Left lobe of liver (tissue), 2 donors: ENCODE measurements at regions not wholly inside any gene's neighbourhood (a gene's known extent, or its start where the extent isn't known, plus 50 kb on each side); places are given as distances from the start of the nearest gene placed in this dataset.
"Not testable (repeated sequence)": the region's sequence is repeated elsewhere in the genome, so short reads cannot be mapped to it uniquely, and the experiment has no call there.

Experiments
- ATAC-seq: fragments of 200-7000 bp; cut with Tn5 transposase; one replicate; pipeline ENCODE4 v1.9.1; 2020; ENCODE audit warnings: mild to moderate bottlenecking, moderate library complexity
- DNase-seq: peaks from one replicate; pipeline ENCODE4 v3.0.0-alpha.2; 2020; ENCODE audit warnings: low spot score
- donor health status: DM: no; HTN: no; CAD: no; lungs with moderate emphysema.
- donor health status: DM: no; HTN: yes; CAD: no.

DNA sequence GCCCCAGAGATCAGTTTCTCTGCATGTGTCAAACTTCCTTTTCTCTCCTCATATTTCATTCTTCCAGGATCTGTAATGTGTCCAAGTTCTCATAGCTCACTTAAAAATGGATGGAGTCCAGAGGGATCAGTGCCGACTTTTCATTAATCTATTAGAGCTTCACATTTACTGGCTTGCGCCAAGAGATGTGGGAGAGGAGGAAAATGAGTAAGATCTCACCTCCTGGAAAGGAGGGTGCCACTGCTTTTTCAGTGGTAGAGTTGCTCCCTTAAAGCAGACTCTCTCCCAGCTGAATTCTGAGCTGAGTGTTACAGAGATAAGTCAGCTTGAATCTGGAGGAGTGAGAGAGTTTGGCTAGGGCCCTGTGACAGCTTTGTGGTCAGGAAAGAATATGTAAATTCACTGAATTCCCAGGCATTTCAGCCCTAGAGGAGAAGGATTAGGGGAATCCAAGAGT is 175.9 kb downstream of the SOX4 start:
- DNase-seq, result no peak
- ATAC-seq, result no peak

DNA sequence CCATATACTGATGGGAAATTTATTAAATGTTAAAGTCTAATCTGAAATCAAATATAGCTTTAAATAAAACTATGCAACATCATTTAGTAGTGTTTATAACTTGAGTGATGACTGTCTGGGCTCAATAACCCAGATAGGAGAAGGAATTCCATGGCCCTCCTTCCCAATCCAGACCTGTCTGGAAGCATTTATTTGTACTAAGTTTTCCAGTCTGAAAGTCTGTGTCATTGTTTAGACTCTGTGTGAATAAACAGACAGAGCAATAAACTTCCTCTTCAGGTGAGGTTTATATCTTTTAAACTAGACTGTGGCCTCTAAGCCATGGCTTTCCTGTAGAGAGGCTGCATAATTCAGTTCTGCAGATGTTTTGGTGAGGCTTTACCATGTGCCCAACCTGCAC is 176.4 kb downstream of the SOX4 start:
- ATAC-seq (no peak), DNase-seq (no peak)

DNA sequence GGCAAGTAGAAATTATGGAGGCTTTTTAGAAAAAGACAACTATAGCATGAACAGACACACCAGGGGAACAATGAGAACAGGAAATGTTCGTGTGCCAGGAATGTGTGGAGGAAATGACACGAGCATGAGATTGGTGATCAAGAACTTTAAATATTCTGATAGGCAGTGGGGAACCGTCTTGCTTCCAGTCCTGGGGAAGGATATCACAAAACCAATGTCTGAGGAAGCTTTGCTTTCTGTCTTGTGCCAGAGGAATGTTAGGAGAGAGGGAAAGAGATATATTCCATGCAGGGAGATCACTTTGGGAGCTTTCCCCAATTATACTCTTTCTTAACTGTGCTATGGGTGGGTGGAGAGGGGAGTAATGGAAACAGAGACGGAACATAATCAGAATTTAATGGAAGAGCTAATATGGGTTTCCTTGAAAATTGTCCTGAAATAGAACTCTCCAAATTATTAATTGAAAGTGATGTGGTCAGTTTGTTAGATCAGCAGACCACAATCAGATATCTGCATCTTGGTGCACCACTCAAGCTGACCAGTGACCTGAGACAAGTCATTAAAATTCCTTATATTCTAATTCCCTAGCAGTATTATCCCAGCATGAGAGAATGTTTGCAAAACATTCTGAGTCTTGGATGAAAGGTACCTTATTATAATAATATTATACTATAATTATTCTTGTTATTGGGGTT is 178.2 kb downstream of the SOX4 start:
- no peak for DNase-seq
- ATAC-seq, result no peak

DNA sequence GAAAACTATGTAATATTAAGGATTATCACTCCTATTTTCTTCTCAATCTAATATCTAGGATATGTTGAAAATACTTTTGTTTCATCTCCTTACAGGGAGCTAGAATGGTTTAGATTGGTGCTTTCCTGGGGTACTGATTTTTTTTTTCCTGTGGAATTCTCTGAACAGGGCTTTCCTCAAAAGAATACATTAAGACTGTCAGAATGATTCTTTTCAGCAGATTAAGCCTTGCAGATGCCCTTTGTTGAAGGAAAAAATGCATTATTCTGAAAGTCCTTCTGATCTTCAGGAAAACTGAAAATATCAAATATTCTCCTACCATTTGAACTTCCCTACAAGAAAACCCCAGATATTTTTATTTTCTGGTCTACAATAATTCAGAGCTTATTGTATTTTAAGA is 178.9 kb downstream of the SOX4 start:
- ATAC-seq (no peak), DNase-seq (no peak)

DNA sequence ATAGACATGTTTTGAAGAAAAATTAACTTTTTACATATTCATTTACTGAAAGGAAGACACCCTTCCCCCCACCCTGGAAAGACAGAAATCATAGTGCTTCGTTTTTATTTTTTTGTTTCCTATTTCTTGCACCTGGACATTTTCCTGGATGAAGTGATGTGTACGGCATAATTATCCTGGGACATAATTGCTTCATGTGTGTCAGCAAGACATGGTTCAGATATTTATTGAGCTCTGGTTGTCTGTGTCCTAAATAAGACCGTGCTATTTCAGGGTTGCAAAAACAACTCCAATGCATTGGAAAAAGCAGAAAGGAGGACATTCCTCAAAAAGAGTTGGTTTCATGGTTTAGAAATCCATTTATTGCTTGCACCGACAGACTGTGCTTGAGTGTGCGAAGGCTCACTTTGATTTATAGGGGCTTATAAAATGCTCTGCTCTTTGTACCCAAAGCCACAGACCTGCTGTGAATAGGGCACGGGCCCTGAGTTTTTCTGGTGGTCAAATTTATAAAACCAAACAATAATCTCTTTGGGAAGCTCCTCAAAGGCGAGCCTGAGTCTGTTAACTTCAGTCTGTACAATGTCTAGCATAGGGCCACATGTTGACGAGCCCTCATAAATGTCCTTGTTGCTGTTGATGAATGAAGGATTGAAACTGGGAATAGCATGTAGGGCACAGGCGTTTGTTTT is 179.5 kb downstream of the SOX4 start:
- ATAC-seq, result no peak
- no peak for DNase-seq

DNA sequence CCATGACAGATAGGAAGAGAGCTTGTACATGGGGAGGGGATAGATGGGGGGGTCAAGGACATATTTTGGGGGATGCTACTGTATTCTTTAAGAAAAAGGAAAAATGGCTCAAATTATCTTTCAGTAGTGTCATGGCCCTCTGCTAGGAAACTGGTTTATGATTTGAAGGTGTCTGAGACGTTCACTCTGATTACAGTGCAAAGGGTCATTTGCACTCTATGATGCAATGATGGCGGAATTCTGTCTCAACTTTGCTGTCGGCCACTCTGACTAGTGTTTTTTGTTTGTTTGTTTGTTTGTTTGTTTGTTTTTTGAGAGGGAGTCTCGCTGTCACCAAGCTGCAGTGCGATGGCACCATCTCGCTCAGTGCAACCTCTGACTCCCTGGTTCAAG is 180.0 kb downstream of the SOX4 start:
- ATAC-seq (no peak), DNase-seq (no peak)

DNA sequence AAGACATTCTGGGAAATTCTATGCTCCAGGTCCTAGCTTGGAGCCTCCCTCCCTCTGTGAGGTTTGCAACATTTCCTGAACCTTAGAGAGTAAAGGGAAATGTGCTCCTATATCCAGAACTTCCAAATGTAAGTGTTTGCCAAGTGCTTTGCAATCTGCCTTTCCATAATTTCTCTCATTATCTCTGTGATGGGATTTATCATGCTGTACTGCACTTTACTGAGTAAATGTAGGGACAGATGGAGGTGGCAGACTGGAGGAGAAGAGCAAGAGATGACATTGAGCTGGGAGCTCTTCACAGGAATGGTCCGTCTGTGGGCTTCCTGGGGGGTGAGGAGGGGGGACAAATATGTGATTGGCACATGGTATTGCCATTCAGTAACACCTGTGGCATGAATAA is 184.3 kb downstream of the SOX4 start:
- ATAC-seq (no peak), DNase-seq (no peak)

DNA sequence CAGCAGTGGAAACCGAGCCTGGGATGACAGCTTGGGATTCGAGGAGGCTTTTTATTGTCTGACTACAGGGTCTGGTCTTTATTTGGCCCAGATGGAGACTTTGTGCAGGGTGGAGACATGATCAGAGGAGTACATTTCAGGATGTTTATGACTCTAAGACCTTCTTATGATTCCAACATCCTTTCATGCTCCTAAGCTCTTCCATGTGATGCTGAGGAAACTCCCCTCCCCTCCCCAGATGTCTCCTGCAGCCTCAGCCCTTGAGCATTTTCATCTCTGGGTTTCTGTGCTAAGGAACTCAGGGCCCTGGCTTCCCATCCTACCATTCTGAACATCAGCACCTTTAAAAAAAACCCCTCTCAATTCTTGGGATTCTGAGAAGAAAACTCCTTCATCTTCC is 186.6 kb downstream of the SOX4 start:
- no peak for ATAC-seq
- DNase-seq, result no peak

DNA sequence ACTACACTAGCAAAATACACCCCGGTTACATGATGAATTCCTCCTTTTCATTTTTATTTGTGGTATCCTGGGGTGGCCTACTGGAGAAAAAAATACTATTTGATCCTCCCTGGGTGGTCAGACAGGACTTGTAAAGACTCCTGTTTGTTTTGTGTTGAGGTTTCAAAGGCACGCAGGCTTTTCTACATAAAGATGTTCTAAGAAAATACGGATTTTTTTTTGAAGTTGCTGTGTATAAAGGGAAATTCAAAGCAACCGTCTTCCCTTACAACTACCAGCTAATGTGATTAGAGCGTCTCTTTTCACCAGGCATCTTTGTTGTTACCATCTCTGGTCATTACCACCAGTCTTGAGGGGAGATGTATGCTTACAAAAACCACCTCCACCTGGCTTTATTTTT is 187.1 kb downstream of the SOX4 start:
- no peak for DNase-seq
- no peak for ATAC-seq

DNA sequence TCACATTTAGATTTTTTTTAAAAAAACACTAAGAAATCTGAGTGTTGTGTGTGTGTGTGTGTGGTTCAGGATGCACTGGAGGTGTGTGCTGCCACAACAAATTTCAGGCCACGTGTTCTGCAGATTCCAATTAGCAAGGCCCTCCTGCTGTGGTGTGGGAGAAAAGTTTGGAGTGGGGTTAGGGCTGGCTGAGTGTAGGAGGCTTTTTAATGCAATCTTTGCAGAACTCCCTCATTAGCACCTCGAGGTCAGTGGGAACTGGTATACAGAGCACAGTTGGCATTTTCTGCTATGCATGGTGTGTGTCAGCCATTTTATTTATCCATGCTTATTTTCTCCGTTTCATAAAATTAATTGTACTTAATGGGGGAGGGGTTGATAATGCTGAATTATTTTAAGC is 187.6 kb downstream of the SOX4 start:
- DNase-seq, result no peak
- ATAC-seq, result no peak

DNA sequence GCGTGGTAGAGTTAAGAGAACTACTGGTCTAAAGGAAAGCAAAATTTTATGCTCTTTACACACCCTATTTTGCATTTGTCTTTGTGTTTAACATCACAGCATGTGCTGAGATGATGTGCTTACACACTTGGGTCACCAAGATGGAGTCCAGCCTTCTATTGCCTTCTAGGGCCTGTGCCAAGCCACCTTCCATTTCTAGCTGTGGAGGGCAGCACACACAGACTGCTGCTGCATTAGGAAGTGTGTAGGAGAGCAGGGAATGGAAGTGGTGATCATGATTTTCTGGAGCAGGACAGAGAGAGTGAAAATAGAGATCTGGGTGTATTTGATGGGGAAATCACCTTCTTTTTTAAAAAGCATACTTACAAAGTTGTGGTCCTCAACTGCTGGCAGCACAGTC is 191.6 kb downstream of the SOX4 start:
- DNase-seq (no peak), ATAC-seq (no peak)

DNA sequence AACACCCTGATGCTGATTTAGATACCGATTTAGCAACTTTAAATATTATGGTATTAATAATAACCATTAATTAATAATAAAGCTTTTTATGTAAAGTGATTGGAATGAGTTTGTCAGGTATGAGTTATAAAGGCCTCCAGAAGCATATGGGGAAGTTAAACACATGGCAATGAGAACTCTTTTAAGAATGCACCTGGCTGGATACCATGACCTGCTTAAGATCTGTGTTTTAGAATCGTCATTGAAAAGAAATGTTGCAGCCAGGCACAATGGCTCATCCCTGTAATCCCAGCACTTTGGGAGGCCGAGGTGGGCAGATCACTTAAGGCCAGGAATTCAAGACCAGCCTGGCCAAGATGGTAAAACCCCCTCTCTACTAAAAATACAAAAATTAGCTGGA is 197.5 kb downstream of the SOX4 start:
- ATAC-seq, result no peak

DNA sequence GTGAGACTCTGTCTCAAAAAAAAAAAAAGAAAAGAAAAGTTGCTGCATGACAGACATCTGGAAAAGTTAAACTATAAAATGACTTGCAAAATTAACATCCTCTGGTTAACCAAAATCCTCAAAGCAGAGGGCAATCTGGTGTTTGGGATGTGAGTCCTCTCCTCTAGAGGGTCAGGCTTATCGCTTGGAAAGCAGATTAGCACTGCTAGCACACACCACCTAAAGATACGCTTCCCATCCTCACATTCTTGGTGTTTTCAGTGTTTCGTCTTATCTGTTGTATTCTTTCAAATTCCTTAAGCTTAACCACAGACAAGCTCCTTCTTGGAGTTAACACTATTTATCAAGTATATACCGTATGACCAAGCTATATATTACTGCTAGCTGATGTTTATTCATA is 198.0 kb downstream of the SOX4 start:
- no peak for DNase-seq
- no peak for ATAC-seq

More for the DNA sequence above, 197.5 kb downstream of the SOX4 start:
- DNase-seq, result no peak

DNA sequence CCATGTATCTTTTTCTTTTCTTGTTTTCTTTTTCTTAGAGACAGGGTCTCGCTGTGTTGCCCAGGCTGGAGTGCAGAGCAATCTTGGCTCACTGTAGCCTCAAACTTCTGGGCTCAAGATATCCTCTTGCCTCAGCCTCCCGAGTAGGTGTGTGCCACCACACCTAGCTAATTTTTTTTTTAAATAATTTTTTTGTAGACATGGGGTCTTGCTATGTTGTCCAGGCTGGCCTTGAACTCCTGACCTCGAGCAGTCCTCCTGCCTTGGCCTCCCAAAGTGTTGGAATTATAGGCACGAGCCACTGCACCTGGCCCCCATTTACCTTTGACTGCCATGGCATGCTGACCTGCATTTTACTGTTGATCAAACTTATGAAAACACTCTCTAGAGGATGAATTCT is 198.6 kb downstream of the SOX4 start:
- ATAC-seq (no peak), DNase-seq (no peak)

DNA sequence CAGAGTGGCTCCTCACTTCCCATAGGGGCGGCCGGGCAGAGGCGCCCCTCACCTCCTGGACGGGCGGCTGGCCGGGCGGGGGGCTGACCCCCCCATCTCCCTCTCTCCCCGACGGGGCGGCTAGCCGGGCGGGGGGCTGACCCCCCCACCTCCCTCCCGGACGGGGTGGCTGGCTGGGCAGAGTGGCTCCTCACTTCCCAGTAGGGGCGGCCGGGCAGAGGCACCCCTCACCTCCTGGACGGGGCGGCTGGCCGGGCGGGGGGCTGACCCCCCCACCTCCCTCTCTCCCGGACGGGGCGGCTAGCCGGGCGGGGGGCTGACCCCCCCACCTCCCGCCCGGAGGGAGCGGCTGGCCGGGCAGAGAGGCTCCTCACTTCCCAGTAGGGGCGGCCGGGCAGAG is 203.4 kb downstream of the SOX4 start:
- not testable (repeated sequence) for ATAC-seq, DNase-seq

DNA sequence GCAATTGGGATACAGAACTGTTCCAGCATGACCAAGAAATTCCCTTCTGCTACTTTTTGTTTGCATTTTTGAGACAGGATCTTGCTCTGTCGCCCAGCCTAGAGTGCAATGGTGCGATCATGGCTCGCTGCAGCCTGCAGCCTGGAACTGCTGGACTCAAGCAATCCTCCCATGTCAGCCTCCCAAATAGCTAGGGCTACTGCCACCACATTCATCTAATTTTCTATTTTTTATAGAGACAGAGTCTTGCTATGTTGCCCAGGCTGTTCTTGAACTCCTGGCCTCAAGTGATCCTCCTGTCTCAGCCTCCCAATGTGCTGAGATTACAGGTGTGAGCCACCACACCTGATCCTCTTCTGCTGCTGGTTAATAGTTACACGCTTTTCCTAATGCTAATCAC is 204.9 kb downstream of the SOX4 start:
- no peak for DNase-seq
- no peak for ATAC-seq

DNA sequence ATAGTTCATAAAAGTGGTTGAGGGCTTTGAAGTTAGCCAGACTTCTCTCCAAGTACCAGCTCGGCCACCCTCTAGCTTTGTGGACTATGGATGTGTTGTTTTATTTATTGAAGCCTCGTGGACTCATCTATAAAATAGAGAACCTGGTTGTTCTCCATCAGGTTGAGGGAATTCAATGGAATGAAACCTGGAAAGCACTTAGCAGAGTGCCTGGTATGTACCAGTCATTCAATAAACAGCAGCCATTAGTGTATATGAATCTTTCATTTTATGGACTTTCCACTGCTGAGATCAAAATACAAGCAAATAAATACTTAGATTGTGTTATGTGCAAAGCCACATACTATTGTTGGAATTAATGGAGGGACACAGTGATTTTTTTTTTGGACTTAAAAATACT is 206.8 kb downstream of the SOX4 start:
- ATAC-seq (no peak), DNase-seq (no peak)

DNA sequence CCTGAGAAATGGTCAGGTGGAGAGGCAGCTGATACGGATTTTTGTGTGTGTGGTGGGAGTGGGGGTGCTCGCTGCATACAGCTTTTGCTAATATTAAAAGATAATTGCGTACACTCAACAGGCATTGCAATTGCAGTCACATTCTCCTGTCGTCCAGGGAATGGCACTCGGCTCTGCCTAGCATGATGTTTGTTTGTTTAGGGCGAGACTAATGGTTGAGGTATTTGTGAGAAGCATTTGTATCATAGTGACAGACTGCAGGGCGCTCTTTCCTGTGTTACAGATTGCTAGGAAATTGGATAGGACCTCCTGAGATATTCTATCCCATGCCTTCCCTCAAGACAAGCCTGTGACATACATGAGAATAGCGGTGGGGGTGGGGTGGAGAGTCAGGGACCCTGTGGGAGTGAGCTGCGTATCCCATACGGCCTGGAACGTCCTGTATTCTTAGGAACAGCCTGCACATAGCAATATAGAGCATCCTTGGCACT is 207.4 kb downstream of the SOX4 start:
- no peak for DNase-seq
- no peak for ATAC-seq

DNA sequence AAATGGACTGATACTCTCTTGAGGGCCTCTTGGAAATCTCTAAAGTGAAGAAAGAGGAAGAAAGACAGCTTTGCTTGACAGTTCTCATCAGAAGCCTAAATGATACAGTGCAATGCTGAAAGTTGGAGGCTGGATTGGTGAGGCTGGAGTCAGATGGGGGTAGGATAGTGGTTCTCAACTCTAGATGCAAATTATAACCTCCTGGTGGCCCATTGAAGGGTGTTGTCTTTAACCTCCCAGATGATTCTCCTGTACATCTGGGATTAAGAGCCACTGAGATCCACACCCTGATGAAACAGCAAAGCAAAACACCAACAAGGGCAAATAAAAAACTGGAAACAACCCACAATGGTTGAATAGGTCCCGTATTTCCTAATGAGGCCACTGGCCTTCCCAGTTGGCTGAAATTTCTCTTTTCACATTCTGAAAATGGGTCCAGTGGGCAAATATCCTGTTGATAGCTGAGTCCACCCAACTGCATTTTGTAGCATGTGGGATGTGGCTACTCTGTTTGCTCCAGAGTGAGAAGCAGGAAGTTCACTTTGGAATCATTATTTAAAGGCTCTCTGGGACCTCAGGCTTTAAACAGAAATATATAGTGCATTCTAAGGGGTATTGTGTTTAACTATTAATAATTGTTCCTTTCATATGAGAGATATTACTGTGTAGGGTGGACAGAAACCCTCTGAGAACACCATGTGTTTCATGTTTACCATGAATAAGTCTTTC is 208.1 kb downstream of the SOX4 start:
- no peak for ATAC-seq
- DNase-seq, result no peak

DNA sequence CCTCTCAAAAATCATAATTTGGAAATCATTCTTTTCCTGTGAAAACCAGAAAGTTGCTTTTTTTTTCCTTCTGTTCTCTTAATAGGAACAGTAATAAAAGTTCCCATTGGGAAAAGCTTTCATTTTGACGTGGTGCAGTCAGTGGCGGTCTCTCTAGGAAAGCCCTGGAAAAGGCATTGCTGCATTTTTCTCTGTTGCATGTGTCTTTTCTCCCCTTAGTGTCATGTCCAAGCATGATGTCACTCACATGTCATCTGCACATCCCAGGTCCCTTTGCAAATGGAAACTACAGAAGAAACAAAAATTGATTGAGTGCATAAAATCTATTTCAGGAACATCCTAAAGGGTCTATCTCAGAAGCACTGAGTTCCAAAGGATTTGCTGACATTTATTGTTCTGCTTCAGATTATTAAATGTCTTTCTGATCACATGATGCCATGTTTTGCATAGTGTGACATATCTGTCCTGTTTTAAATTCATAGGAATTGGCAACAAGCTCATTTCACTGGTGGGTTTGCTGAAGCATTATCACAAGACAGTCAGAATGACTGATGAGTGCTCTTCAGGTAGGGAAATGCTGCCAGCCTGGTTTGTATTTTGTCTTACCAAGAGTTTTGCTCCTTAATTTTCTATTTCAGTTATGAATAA is 208.7 kb downstream of the SOX4 start:
- ATAC-seq, result no peak

DNA sequence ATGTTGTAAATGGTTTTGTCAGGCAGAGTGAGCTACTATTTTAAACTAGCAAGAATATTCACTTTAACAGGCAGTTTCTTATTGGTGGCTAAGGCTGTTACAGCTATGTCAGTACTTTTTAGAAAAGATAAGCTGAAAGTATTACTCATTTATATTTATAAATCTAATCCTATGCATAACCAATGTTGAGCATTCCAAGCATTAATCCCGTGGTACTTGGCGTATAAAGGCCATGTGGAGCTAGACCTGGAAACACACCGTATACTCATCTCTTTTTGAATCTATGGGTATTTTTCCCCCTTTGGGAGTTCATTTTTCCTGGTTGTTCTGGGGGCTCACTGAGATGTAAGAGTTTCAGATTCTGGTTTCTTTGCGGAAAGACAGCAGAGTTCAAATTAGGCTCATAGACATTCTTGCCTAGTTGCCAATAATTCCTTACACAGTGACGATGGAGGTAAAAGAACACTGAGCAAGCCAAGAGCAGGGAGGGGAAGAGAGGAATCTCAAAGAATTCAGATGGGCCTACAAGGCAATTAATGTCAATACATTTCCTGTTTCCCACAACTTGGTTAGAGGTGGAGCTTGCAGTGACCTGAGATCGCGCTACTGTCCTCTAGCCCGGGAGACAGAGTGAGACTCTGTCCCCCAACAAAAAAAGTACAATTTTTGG is 211.5 kb downstream of the SOX4 start:
- ATAC-seq (no peak), DNase-seq (no peak)

More for the DNA sequence above, 208.7 kb downstream of the SOX4 start:
- no peak for DNase-seq
